ENCODE measurements at regions not wholly inside any gene's neighbourhood (a gene's known extent, or its start where the extent isn't known, plus 50 kb on each side); places are given as distances from the start of the nearest gene placed in this dataset.
A peak's percentile ranks its signal among the peaks of the same experiment; 100 is the strongest.
"Not testable (repeated sequence)": the region's sequence is repeated elsewhere in the genome, so short reads cannot be mapped to it uniquely, and the experiment has no call there.

DNA sequence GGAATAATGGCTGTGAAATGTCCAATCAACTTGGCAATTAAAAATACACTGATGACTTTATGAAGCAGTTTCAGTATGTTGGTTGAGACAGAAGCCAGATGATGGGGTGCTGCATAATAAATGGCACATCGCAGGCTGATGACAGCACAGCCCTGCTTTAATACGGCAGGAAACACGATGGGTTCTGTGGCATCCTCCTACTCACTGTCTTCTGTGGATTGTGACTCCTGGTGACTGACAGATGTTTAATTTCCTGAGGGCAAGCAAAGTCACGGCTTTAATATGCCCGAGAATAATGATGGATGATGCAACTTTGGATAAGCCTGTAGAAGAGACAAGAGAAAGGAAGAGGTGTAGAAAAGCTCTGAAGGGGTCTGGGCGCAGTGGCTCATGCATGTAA lies 295.4 kb downstream of the TRIML1 start:
- DNase-seq (ENCODE audit: low spot score), result no peak

DNA sequence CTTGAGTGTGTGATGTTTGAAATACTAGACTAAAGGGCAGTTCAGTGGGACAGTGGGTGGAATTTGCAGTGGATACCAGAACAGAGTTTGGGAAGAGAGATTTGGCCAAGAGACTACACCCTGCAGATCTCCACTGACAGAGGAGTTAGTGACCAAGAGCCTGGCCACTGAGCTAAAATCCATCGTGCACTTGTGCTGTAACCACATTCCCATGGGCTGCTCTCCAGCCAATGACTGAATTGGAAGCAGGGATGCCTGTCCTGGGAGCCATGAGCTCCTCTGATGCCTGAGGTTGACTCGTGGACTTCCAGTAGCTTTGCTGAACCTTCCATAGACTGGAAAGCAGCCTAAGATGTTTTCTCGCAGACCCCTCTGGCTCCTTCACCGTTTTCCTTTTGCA lies 296.1 kb downstream of the TRIML1 start:
- peak; percentile 12 for DNase-seq (ENCODE audit: low spot score)

- no peak for DNase-seq (ENCODE audit: low spot score)
These were observed 298.3 kb downstream of the TRIML1 start for GRCh38 chr4:188437535-188437934.

- DNase-seq (ENCODE audit: low spot score), result not testable (repeated sequence)
These were observed 299.2 kb downstream of the TRIML1 start for GRCh38 chr4:188438391-188438824.

- DNase-seq (ENCODE audit: low spot score), result peak; percentile 9
These were observed 300.5 kb downstream of the TRIML1 start for GRCh38 chr4:188439641-188440311.

- no peak for DNase-seq (ENCODE audit: low spot score)
These were observed 305.3 kb downstream of the TRIML1 start for GRCh38 chr4:188444500-188444899.

DNA sequence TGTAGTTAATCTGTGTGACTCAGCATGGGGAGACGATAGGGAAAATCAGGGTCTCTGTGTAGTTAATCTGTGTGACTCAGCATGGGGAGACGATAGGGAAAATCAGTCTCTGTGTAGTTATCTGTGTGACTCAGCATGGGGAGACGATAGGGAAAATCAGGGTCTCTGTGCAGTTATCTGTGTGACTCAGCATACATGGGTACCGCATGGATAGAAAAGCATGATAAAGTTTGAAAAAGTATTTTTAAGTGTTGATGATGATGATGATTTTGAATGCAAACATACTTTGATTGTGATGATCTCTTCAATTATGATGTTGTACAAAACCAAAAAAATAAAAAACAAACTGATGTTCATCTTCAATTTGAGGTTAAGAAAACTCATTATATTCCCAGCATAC lies 309.8 kb downstream of the TRIML1 start:
- not testable (repeated sequence) for DNase-seq (ENCODE audit: low spot score)

DNA sequence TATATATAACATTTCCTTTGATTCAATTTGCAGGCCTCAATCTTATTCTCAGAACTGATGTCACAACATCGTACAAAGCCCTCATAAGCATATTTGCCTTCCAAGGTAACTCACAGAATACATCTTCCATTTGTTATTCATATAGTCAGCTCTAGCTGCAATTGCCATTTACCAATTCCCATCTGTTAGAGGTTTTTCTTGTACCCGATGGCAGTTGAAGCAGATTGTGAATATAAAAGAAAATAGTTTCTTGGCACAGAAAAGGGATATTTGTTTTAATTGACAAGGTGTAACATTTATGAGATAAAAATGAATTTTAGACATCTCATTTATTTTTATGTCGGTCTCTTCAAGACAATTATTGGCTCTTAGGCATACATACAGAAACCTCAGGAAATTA lies 311.3 kb downstream of the TRIML1 start:
- no peak for DNase-seq (ENCODE audit: low spot score)

DNA sequence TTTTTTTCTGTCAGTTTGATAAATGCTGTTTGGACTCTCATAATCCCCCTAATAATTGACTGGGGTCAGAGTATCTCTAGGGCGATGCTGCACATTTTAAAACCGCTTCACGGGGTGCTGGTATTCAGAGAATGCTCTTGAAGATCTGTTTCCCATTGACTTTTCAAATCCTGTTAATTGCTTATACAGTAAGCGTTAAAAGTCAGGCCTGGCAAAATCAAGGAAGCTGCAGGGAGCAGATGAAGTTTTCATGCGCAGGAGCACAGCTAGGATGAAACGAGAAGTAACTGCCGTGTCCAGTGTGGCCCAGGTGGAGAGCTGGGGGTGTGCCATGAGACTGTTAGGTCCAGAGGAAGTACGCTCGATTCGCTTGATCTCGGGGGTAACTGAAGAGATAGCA lies 312.9 kb downstream of the TRIML1 start:
- no peak for DNase-seq (ENCODE audit: low spot score)

DNA sequence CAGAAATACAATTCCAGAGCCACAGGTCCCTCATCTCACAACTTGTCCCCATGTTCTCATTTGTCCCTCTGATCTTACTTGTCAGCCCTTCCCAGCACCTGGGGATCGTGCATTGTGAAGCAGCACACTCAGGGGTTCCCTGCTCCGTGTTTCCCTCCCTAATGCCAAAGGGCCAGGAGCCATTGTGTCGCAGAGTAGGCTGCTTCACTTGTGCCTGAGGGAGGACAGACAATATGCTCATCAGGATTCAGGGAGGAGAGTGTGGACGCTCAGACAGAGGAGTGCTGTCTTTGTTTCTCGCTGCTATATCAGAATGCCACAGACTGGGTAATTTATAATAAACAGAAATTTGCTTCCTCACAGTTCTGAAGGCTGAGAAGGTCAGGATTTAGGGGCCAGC lies 315.3 kb downstream of the TRIML1 start:
- no peak for DNase-seq (ENCODE audit: low spot score)

DNA sequence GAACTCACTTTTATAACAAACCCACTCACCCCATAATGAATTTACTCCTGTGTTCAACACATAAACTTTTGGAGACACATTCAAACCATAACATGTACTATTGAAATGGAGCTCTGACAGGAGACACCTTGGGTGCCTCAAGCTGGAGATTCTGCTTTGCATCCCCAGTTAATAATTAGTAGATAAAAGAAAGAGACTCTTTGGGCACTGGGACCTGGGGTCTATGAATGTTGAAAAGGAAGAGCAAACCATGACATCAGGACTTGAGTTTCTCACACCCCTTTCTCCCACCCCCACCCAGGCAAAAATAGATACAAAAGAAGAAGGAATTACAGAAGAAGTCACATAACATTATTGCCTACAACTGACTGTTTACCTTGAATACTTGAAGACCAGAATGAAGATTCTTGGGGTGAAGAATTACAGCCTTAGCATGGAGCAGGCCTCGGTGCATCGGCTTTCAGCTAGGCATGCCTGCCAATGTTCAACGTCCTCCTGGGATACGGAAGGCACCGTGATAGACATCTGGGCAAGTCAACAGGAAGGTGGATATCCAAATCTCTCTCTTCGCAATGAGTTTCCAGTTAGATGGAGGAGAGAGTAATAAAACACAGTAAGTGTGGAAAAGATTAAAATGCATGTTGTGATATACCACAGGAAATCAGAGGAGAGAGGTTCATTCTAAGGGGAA lies 316.0 kb downstream of the TRIML1 start:
- no peak for DNase-seq (ENCODE audit: low spot score)

GRCh38 chr4:188459381-188459780 lies 320.1 kb downstream of the TRIML1 start:
- no peak for DNase-seq (ENCODE audit: low spot score)

DNA sequence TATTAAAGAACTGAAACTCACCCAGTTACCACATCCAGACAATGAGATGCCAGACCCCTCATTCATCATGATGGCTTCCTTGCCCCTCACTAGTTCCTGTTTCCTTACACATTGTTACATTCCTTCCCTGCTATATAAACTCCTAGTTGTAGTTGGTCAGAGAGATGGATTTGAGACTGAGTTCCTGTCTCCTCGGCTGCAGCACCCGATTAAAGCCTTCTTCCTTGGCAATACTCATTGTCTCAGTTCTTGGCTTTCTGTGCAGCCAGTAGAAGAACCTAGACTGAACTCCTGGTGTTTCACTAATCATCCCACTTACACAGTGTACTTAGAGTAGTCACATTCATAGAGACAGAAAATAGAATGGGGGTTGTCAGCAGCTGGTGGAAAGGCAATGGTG lies 324.7 kb downstream of the TRIML1 start:
- DNase-seq (ENCODE audit: low spot score), result no peak

DNA sequence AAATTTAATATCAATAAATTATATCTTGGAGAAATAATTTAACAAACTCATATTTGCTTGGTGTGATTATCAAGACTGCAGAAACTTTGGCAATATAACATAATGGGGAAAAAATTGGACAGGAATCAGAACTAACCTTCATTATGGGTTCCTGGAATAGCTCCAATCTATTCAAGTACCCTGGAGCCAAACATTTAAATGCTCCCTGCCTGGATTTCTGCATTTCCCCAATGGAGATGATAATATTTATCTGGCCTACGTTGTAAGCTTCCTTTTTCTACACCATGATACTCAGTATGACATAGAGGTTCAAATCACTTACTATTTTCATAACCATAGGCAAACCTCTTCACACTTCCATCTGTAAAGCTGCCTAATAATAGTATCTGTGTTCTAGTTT lies 326.8 kb downstream of the TRIML1 start:
- no peak for DNase-seq (ENCODE audit: low spot score)

- no peak for DNase-seq (ENCODE audit: low spot score)
These were observed 345.0 kb downstream of the TRIML1 start for GRCh38 chr4:188484256-188484655.

- no peak for DNase-seq (ENCODE audit: low spot score)
These were observed 346.7 kb downstream of the TRIML1 start for GRCh38 chr4:188485906-188486305.

DNA sequence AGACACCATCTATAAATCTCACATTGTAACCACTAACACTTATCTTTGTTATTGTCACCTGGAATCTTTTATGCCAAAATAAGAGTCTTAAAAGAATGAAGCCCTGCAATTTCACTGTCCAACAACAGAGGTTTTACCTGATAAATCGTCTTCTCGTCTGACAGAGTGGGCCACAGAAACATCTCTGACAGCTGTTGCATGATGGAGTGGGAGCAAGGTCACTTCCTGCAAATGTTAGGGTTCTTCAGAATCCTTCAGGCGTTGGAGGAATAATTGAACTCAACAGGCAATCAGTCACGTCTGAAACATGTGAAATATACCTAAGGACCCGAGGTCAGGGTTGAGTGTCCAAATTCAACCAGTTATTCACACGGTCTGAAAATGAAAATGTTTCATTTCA lies 353.6 kb downstream of the TRIML1 start:
- no peak for DNase-seq (ENCODE audit: low spot score)

DNA sequence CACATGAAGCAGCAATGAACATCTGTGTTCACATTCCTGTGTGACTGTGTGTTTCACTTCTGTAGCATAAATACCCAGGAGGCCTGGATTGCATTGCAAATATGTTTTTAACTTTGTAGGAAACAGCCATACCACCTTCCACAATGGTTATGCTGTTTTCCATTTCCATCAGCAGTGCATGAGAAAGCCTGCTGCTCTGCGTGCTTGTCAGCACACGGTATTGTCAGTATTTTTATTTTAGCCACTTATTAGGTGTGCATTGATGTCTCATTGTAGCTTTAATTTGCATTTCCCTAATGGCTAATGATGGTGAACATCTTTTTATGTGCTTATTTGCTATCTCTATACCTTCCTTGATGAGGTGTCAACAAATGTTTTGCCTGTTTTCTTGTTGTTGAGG lies 355.9 kb downstream of the TRIML1 start:
- no peak for DNase-seq (ENCODE audit: low spot score)

DNA sequence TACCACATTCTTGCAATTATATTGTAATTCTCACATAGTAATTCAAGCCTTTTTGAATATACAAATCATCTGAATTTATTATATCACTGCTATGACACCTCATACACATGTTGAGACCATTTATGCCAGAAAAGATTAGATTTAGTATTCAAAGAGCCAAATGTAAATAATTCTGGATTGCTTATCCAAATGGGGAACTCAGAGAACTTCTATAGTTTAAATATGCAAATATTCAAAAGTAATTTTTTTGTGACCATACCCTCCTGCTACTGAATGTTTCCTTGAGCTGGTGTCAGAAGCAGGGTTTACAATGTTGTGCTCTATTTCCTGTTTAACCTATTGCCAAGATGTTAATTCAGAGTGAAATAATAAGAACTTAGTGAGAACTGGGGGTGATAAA lies 372.2 kb downstream of the TRIML1 start:
- no peak for DNase-seq (ENCODE audit: low spot score)

DNA sequence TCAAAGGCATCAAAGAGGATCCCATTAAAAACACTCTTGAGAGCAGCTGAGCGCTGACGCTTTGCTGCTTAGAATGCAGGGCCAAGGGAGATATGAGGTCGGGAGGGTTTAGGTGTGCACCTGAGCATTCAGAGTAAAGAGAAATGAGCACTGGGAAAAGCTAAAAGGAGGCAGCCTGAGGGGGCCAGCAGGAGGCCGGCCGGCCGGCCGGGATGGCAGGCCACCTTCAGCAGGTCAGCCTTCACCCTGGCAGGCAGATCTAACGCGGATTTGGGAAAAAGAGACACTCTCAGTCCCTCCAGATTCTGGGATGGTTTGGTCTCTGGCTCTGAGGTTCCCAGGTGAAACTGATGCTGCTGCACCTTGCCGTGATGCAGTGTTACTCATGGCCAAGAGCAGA lies 393.5 kb downstream of the TRIML1 start:
- DNase-seq (ENCODE audit: low spot score), result no peak

GRCh38 chr4:188534297-188534696 lies 395.1 kb downstream of the TRIML1 start:
- DNase-seq (ENCODE audit: low spot score), result no peak

- no peak for DNase-seq (ENCODE audit: low spot score)
These were observed 395.7 kb downstream of the TRIML1 start for GRCh38 chr4:188534917-188535316.

GRCh38 chr4:188536826-188537225 lies 397.6 kb downstream of the TRIML1 start:
- no peak for DNase-seq (ENCODE audit: low spot score)

DNA sequence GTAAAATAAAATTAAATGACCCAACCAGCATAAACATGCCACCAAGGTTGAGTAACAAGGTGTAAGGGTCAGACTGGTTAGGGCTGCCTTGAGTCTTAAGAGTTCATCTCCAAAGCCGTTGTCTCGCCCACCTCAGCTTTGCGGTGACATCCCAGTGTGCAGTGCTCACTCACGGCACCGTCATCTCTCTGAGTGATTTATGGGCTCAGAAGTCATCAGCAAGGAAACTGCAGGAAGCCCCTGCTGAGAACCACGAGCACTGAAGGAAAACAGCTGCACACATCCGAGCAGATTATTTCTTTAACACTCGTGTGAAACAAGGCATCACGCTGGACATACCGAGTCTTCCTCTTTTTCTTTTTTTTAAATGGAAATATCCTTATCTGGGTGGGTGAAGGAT lies 411.1 kb downstream of the TRIML1 start:
- DNase-seq (ENCODE audit: low spot score), result no peak

Data from AG20443 (cell line).